Kidney (tissue), 13 donors: ENCODE measurements at regions not wholly inside any gene's neighbourhood (a gene's known extent, or its start where the extent isn't known, plus 50 kb on each side); places are given as distances from the start of the nearest gene placed in this dataset.

Experiments
- DNase-seq, 5 donors: peaks; one replicate each; pipeline ENCODE4 v3.0.0-alpha.2; 2013 to 2020
- FAIRE-seq: peaks from 2 replicates; lab custom pipeline; 2012; peaks lifted over from hg19 to GRCh38; lab: Jason Lieb, UNC
- H3K27ac ChIP-seq, 2 donors: one replicate each; pipeline ENCODE4 v1.7.0; 2013; ENCODE audit warnings: low read depth in 2 of 2, low read length in 2 of 2, inconsistent platforms in 1 of 2
- H3K27me3 ChIP-seq: one replicate; pipeline ENCODE4 v1.7.1; 2013; ENCODE audit warnings: low read length, inconsistent platforms; ENCODE audit not compliant: control insufficient read depth, insufficient read depth
- H3K36me3 ChIP-seq, 3 donors: one replicate each; pipeline versions ENCODE4 v1.7.0 to v1.7.1; 2013; ENCODE audit warnings: low read length in 3 of 3, control low read depth in 1 of 3, inconsistent platforms in 1 of 3; ENCODE audit not compliant: insufficient read depth in 3 of 3, control insufficient read depth in 2 of 3
- H3K4me1 ChIP-seq, 3 donors: one replicate each; pipeline versions ENCODE4 v1.7.0 to v1.7.1; 2013; ENCODE audit warnings: low read length in 3 of 3, inconsistent platforms in 1 of 3, low read depth in 1 of 3; ENCODE audit not compliant: control insufficient read depth in 2 of 3, insufficient read depth in 2 of 3
- H3K4me3 ChIP-seq, 3 donors: one replicate each; pipeline versions ENCODE4 v1.7.0 to v1.8.1; 2013; ENCODE audit warnings: low read length in 3 of 3, control low read depth in 1 of 3, inconsistent platforms in 1 of 3
- H3K9ac ChIP-seq, 3 donors: one replicate each; pipeline versions ENCODE4 v1.7.0 to v1.7.1; 2013; ENCODE audit warnings: low read length in 3 of 3, control low read depth in 1 of 3, inconsistent platforms in 1 of 3
- H3K9me3 ChIP-seq, 3 donors: one replicate each; pipeline versions ENCODE4 v1.7.0 to v1.7.1; 2013; ENCODE audit warnings: low read length in 3 of 3, control low read depth in 1 of 3, inconsistent platforms in 1 of 3; ENCODE audit not compliant: control insufficient read depth in 2 of 3, insufficient read depth in 1 of 3
- intact Hi-C: fragments of 100-400 bp; cut with DNase I; formaldehyde crosslinking; loops from one replicate; pipeline ENCODE4 v1.11.1; 2022
- TF ChIP-seq, protein P1 (sequence below): IDR thresholded peaks from 3 replicates; pipeline ENCODE4 v1.5.1; 2012; ENCODE audit warnings: mild to moderate bottlenecking, moderate library complexity, borderline replicate concordance; ENCODE audit not compliant: insufficient read depth; ENCODE audit errors: extremely low read depth
- donor health status: control.
- donor health status: control.
- donor health status: control.
- donor health status: control.
- donor health status: control.
- donor health status: DM: yes; HTN: yes; CAD: no.
- donor health status: Normal renal cell carcinoma (clear cell type).

DNA sequence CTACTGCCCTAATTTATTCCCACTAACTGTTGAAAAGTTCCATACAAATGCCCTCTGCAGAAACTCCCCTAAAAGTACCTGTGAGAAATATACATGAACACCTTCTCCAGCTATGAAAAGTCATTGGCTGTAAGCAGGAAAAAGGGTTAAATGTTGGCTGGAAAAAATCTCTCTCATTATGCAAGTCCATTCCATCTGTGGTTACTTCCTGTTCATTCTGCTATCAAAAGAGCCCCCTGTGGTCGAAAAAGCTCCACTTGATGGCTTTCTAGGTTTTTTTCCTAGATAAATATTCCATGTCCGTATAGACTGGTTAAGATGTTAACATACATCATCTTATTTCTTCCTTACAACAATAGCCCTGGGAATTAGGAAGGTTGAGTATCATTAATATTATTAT, 56.2 kb upstream of the AKAP13 start:
- Histone ChIP-seq H3K4me1 (peaks cover 0 to 12% (median 0%) of the 10 kb centered on the region in 3 donors), H3K9me3 (no peaks in the 10 kb centered on the region), H3K4me3 (no peak overlapping the region), H3K36me3 (no peaks in the 10 kb centered on the region), H3K27ac (no peak overlapping the region), H3K27me3 (no peaks in the 10 kb centered on the region), H3K9ac (no peak overlapping the region)
- TF ChIP-seq, protein P1, sequence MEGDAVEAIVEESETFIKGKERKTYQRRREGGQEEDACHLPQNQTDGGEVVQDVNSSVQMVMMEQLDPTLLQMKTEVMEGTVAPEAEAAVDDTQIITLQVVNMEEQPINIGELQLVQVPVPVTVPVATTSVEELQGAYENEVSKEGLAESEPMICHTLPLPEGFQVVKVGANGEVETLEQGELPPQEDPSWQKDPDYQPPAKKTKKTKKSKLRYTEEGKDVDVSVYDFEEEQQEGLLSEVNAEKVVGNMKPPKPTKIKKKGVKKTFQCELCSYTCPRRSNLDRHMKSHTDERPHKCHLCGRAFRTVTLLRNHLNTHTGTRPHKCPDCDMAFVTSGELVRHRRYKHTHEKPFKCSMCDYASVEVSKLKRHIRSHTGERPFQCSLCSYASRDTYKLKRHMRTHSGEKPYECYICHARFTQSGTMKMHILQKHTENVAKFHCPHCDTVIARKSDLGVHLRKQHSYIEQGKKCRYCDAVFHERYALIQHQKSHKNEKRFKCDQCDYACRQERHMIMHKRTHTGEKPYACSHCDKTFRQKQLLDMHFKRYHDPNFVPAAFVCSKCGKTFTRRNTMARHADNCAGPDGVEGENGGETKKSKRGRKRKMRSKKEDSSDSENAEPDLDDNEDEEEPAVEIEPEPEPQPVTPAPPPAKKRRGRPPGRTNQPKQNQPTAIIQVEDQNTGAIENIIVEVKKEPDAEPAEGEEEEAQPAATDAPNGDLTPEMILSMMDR: no peak
- intact Hi-C loops: no loop called here
- DNase-seq (no peak), FAIRE-seq (no peak)

DNA sequence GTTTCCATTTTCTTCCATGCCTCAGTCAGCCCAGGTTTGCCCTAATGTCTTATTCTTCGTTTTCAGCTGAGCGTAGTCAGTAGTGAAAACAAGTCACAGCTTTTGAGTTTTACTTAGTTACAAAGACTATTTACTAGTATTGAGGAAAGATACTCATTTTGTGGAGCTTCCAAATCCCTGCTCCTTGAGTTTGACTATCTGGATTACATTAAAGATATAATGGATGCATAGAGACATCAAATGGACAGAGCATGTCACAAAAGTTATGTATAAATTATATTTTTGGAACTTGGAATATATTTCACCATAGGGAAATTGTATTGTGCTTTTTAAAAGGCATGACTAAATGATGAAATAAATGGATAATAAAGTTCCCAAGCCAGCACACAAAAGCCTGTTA, 54.6 kb upstream of the AKAP13 start:
- Histone ChIP-seq H3K4me3 (no peak overlapping the region), H3K27me3 (no peaks in the 10 kb centered on the region), H3K9ac (no peak overlapping the region), H3K27ac (no peak overlapping the region), H3K9me3 (no peaks in the 10 kb centered on the region), H3K4me1 (peaks cover 0 to 15% (median 10%) of the 10 kb centered on the region in 3 donors), H3K36me3 (no peaks in the 10 kb centered on the region)
- intact Hi-C loops: no loop called here
- TF ChIP-seq, protein P1: no peak
- FAIRE-seq (no peak), DNase-seq (no peak)

DNA sequence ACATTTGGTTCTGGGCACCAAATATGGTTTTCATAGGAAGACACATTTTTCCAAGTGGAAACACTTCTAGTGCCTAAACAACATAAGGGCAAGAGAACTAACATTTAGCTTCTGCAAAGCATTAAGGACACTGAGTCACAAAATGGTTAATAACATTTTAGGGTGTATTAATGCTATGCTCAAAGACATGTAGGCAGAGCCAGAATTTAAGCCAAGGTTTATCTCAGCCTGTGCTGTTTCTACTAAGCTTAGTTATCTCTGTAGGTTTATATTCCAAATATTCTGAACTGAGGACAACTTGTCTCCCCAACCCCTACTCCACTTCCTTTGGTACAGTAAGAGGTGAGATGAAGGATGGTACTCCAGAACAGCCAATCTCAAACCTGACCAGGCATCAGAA, 54.1 kb upstream of the AKAP13 start:
- no peaks in the 10 kb centered on the region for H3K9me3 ChIP-seq
- intact Hi-C loops: no loop called here
- TF ChIP-seq, protein P1: no peak
- DNase-seq (no peak), FAIRE-seq (no peak)
- H3K27me3 ChIP-seq: no peaks in the 10 kb centered on the region
- no peaks in the 10 kb centered on the region for H3K36me3 ChIP-seq
- no peak overlapping the region for H3K4me3 ChIP-seq
- H3K9ac ChIP-seq: no peak overlapping the region
- no peak overlapping the region for H3K27ac ChIP-seq
- peaks cover 0 to 16% (median 12%) of the 10 kb centered on the region in 3 donors for H3K4me1 ChIP-seq

DNA sequence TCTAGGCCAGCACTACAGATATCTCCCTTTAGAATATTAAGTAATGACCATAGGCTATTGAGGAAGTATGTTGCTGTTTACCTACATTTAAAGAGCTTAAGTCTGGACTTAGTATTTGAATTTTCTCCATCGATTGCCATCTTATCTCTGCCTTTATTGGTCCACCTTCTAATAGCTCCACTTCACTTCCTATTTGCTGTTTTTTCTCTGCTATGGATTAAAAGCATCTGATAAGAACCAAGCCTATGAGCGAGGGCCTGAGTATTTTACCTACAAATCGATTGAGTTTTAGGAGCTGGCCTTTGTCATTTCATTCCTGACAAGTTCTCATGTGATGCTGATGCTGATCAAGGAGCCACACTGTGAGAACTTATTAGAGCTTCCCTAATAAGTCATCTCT, 52.6 kb upstream of the AKAP13 start:
- Histone ChIP-seq H3K36me3 (no peaks in the 10 kb centered on the region), H3K27ac (no peak overlapping the region), H3K27me3 (no peaks in the 10 kb centered on the region), H3K9me3 (no peaks in the 10 kb centered on the region), H3K4me3 (no peak overlapping the region), H3K9ac (no peak overlapping the region), H3K4me1 (peaks cover 0 to 21% (median 19%) of the 10 kb centered on the region in 3 donors)
- TF ChIP-seq, protein P1: no peak
- intact Hi-C loops: no loop called here
- FAIRE-seq (no peak), DNase-seq (no peak)
